Naive thymus-derived CD8-positive, alpha-beta T cell (primary cell): ENCODE measurements at regions not wholly inside any gene's neighbourhood (a gene's known extent, or its start where the extent isn't known, plus 50 kb on each side); places are given as distances from the start of the nearest gene placed in this dataset.

Experiments used
- ATAC-seq, 2 donors: fragments of 150-1000 bp; cut with Tn5 transposase in 1 of 2; sonication (Bioruptor Pico), chemical (Tn5 transposase) in 1 of 2; 1 replicate in 1 of 2; 2 replicates in 1 of 2; pipeline ENCODE4 v1.10.0; 2021; ENCODE audit warnings: mild to moderate bottlenecking in 2 of 2, moderate library complexity in 2 of 2
- POLR2A ChIA-PET: fragments of 350-600 bp; sonication (Branson Sonifier 250); formaldehyde crosslinking; loops from one replicate; lab custom pipeline; 2021; ENCODE audit warnings: antibody characterized with exemption; lab: Charles Lee
- DNase-seq, 10 donors: peaks; one replicate each; pipeline versions ENCODE4 v3.0.0 to v3.0.0-alpha.2; 2020 to 2022
- H3K27ac Mint-ChIP-seq, 10 donors: one replicate each; pipeline ENCODE4 v1.8.0; 2020 to 2022; ENCODE audit warnings: mild to moderate bottlenecking in 10 of 10, mixed read lengths in 10 of 10, moderate library complexity in 4 of 10, inconsistent platforms in 1 of 10
- H3K27me3 Mint-ChIP-seq, 5 donors: one replicate each; pipeline ENCODE4 v1.8.0; 2021 to 2022; ENCODE audit warnings: mixed read lengths in 5 of 5
- H3K36me3 Mint-ChIP-seq, 3 donors: one replicate each; pipeline ENCODE4 v1.8.0; 2020 to 2022; ENCODE audit warnings: mixed read lengths in 3 of 3, mild to moderate bottlenecking in 2 of 3, inconsistent platforms in 1 of 3
- H3K4me1 Mint-ChIP-seq, 4 donors: one replicate each; pipeline ENCODE4 v1.8.0; 2021 to 2022; ENCODE audit warnings: mixed read lengths in 4 of 4
- H3K4me3 Mint-ChIP-seq, 10 donors: one replicate each; pipeline ENCODE4 v1.8.0; 2020 to 2022; ENCODE audit warnings: mild to moderate bottlenecking in 10 of 10, mixed read lengths in 10 of 10, moderate library complexity in 6 of 10, inconsistent platforms in 1 of 10
- H3K9me3 Mint-ChIP-seq, 9 donors: one replicate each; pipeline ENCODE4 v1.8.0; 2020 to 2022; ENCODE audit warnings: mixed read lengths in 9 of 9, mild to moderate bottlenecking in 3 of 9, inconsistent platforms in 1 of 9, moderate library complexity in 1 of 9

DNA sequence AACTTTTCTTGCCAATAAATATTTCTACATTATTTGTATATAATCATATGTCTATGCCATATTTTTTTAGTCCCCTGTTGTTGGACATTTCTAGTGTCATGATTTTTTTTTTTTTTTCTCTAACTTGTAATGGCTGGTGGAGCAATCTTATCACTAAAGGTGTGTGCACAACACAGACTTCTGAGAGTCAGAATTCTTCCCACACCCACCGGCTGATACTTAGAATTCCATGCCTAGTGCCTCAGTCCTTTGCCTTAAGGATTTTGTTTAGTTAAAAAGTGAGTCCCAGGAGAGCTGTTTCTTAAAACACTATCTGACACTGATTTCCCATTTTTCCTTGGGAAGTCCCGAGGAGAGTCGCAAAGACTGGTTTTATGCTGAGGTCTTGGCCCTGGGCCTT lies 87.7 kb upstream of the BARX2 start:
- POLR2A ChIA-PET, result no interaction called here
- no peaks in the 10 kb centered on the region for H3K36me3 Mint-ChIP-seq
- ATAC-seq, result no peak

GRCh38 chr11:129286813-129287212 lies 88.8 kb upstream of the BARX2 start:
- POLR2A ChIA-PET, result no interaction called here
- H3K4me3 Mint-ChIP-seq, result no peak overlapping the region

More for the DNA sequence above, 87.7 kb upstream of the BARX2 start:
- Mint-ChIP-seq H3K4me1 (peaks cover 0 to 3% (median 0%) of the 10 kb centered on the region in 4 donors), H3K27ac (no peak overlapping the region), H3K27me3 (peaks cover 3 to 21% (median 14%) of the 10 kb centered on the region in 5 donors), H3K4me3 (no peak overlapping the region), H3K9me3 (no peaks in the 10 kb centered on the region)
- no peak for DNase-seq

DNA sequence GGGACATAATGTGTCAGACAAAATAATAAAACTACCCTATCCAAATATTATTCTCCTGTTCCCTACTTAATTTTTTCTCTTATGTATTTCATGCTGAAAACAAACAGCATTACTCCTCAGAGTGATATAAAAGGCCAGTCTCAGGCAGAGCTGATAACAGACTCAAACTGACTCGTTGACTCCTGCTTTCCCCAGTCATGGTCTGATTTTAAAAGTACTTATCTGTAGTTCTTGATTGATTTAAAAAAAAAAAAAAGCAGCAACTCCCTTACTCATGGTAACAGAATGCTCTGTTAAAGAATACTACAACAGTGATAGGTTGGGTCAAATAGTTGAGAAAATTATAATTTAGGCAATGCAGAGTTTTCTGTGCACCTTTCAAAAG lies 90.3 kb upstream of the BARX2 start:
- ATAC-seq (no peak), DNase-seq (no peak)
- no peak overlapping the region for H3K27ac Mint-ChIP-seq
- no peaks in the 10 kb centered on the region for H3K36me3 Mint-ChIP-seq
- POLR2A ChIA-PET, result no interaction called here
- no peaks in the 10 kb centered on the region for H3K9me3 Mint-ChIP-seq
- H3K27me3 Mint-ChIP-seq, result peaks cover 1 to 21% (median 11%) of the 10 kb centered on the region in 5 donors
- H3K4me3 Mint-ChIP-seq, result no peak overlapping the region
- peaks cover 5 to 14% (median 8%) of the 10 kb centered on the region in 4 donors for H3K4me1 Mint-ChIP-seq

More at GRCh38 chr11:129286813-129287212, 88.8 kb upstream of the BARX2 start:
- peaks cover 0 to 6% (median 0%) of the 10 kb centered on the region in 4 donors for H3K4me1 Mint-ChIP-seq
- H3K27me3 Mint-ChIP-seq, result peaks cover 3 to 21% (median 11%) of the 10 kb centered on the region in 5 donors
- no peaks in the 10 kb centered on the region for H3K9me3 Mint-ChIP-seq
- H3K36me3 Mint-ChIP-seq, result no peaks in the 10 kb centered on the region
- DNase-seq (no peak), ATAC-seq (no peak)
- no peak overlapping the region for H3K27ac Mint-ChIP-seq

GRCh38 chr11:129283141-129283540 lies 91.0 kb upstream of the ARHGAP32 start:
- H3K4me3 Mint-ChIP-seq, result no peak overlapping the region
- POLR2A ChIA-PET, result no interaction called here
- H3K27ac Mint-ChIP-seq, result no peak overlapping the region
- H3K9me3 Mint-ChIP-seq, result no peaks in the 10 kb centered on the region
- ATAC-seq (no peak), DNase-seq (no peak)
- peaks cover 11 to 23% (median 16%) of the 10 kb centered on the region in 4 donors for H3K4me1 Mint-ChIP-seq
- H3K27me3 Mint-ChIP-seq, result peaks cover 0 to 3% (median 0%) of the 10 kb centered on the region in 5 donors
- H3K36me3 Mint-ChIP-seq, result no peaks in the 10 kb centered on the region

DNA sequence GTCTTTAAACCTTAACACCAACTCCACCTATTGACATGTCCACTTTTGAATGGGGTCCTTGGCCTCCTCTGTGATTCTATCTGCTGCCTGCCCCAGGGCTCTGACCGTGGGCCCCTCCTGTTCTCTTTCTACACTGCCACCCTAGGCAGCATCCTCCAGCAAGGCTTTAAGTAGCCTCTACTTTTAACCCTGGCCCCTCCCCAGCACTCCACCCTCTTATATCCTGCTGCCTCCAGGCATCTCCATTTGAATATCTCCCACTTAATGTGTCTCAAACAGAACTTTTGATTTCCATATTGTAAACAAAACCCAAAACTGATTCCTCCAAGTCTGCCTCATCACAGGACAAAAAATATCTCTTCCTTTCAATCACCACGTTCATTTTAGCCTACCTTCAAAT lies 90.5 kb upstream of the ARHGAP32 start:
- no peak overlapping the region for H3K4me3 Mint-ChIP-seq

DNA sequence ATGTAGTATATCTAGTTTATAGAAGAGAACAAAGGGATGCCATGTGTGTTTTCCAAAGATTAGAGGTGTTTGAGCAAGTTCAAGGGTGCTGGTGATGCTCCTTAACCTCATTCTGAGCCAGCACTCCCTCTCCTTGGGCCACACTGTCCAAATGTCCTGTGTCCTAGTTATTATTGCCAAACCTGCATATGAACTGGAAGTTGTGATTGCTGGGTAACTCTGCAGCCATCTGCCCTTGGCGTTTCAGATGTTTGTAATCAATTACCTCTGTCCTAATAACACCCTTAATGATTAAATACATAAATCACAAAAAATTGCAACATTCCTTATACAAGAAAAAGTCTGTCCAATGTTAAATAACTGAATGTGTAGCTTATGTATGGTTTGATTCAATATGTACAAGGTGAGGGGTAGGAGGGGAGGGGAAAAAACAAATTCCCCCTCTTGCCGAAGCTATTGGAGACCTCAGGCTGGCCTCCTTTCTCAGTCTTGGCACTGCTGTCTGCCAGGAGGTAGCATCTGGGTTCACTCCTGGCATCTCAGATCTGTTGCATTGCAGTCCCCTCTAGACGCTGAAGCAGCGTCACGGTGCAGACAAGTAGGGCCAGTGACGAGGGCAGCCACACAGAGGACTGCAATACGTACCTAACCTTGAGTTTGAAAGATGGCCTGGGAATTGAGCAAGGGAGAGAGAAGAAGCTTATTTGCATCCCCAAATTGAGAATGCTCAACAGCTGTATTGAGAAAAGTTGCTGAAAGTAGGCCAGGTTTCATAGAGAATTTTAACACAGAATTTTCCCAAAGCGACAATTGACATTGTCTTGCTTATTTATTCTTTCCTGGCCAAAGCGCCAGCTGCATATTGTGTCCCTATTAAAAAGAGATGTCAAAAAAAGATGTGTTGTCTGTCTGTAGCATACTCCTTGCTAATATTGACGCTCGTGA lies 89.6 kb upstream of the ARHGAP32 start:
- H3K36me3 Mint-ChIP-seq, result no peaks in the 10 kb centered on the region
- no peak overlapping the region for H3K4me3 Mint-ChIP-seq
- peaks cover 14 to 37% (median 28%) of the 10 kb centered on the region in 4 donors for H3K4me1 Mint-ChIP-seq
- ATAC-seq (no peak), DNase-seq (no peak)
- H3K27me3 Mint-ChIP-seq, result peaks cover 0 to 7% (median 0%) of the 10 kb centered on the region in 5 donors
- H3K9me3 Mint-ChIP-seq, result no peaks in the 10 kb centered on the region
- no peak overlapping the region for H3K27ac Mint-ChIP-seq
- POLR2A ChIA-PET, result interaction anchor here (1.0 to 1.7 kb wide), 2 partner anchors 11 to 82 kb away, joined by 3 read pairs; no protein-coding TSS in a partner anchor

More for the DNA sequence above, 90.5 kb upstream of the ARHGAP32 start:
- DNase-seq, result no peak
- Mint-ChIP-seq H3K27me3 (peaks cover 0 to 3% (median 0%) of the 10 kb centered on the region in 5 donors), H3K27ac (no peak overlapping the region), H3K4me1 (peaks cover 11 to 28% (median 21%) of the 10 kb centered on the region in 4 donors), H3K9me3 (no peaks in the 10 kb centered on the region), H3K36me3 (no peaks in the 10 kb centered on the region)
- POLR2A ChIA-PET, result no interaction called here
- no peak for ATAC-seq

DNA sequence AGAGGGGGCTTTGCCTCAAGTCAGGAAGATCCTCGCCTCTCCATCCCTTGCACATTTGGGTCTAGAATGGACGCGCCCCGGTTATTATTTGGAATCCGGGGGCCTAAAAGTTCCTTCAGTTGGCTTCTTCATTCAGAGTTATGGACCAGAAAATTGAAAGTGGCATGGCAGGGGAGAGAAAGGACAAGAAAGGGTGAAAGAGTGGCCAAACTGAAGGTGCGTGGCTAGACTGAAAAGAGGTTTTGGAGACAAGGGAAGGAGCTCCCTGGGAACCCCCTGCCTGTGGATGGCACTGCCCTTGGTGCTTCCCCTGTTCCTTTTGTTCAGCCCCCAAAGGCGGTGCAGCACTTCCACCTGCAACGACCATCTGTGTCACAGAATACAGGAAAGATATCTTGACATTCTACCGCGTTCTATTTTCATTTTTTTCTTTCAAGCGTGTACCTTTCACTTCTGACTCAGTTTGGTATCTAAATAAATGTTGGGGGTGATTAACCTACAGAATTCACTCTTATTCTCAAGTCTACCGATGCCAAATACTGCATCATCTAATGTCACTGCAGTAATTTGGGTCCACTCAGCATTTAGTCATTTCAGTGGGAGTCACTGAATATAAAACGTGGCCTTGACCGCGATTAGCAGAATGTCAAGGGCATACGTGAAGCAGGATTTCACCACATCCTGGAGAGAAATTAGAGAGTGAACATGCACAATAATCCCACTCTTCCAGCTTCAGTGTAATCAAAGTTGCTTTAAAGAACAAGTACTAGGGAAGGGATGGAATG lies 88.1 kb upstream of the ARHGAP32 start:
- peak overlapping the region; percentile 82 to 88 (median 85) for H3K4me3 Mint-ChIP-seq
- ATAC-seq, result peak; percentile 19 to 28
- POLR2A ChIA-PET, result interaction anchor here (0.7 to 1.8 kb wide), 4 partner anchors 10 to 83 kb away, joined by 3 to 5 read pairs (median 4); no protein-coding TSS in a partner anchor

DNA sequence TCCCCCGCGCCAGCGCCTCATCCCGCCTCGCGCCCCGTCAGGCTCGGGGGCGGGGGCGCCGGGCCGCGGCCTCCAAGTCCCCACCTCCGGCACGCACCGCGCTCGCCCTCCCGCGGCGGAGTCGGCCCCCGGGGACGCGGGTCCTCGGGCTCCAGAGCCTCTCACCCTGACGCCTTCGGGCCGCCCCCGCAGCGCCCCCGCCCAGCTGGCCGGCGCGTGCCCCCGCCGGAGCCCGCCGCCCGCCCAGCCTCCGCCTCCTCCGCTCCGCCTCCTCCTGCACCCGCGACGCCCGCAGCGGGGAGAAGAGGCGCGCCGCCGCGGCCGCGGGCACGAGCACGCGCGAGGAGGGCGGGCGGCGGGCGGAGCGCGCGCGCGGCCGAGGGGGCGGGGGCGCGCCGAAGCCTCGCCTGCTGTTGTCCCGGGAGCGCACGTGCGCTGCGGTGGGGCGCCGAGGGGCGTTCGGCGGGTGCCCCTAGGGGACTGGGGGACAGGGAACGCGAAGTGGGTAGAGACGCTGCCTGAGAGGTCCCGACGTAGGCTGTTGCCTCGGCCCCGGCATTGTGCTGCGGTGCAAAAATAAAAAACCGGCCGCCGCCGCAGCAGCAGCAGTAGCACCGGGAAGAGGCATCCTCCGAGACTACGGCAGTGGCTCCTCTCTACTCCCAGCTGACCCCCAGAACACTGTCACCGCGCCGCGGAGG lies 87.4 kb upstream of the ARHGAP32 start:
- no peaks in the 10 kb centered on the region for H3K36me3 Mint-ChIP-seq
- peak; percentile 73 to 87 (median 82) for DNase-seq
- POLR2A ChIA-PET, result interaction anchor here (0.7 to 1.8 kb wide), 3 partner anchors 9 to 52 kb away, joined by 3 to 5 read pairs (median 4); no protein-coding TSS in a partner anchor
- no peaks in the 10 kb centered on the region for H3K9me3 Mint-ChIP-seq
- peaks cover 0 to 10% (median 0%) of the 10 kb centered on the region in 5 donors for H3K27me3 Mint-ChIP-seq
- H3K4me1 Mint-ChIP-seq, result peaks cover 14 to 38% (median 31%) of the 10 kb centered on the region in 4 donors
- peak overlapping the region; percentile 46 to 92 (median 88) for H3K27ac Mint-ChIP-seq
- H3K4me3 Mint-ChIP-seq, result peak overlapping the region; percentile 82 to 88 (median 85)
- peak; percentile 75 to 79 for ATAC-seq

More for the DNA sequence above, 88.1 kb upstream of the ARHGAP32 start:
- no peaks in the 10 kb centered on the region for H3K36me3 Mint-ChIP-seq
- peaks cover 14 to 38% (median 29%) of the 10 kb centered on the region in 4 donors for H3K4me1 Mint-ChIP-seq
- H3K27me3 Mint-ChIP-seq, result peaks cover 0 to 10% (median 0%) of the 10 kb centered on the region in 5 donors
- no peaks in the 10 kb centered on the region for H3K9me3 Mint-ChIP-seq
- peak overlapping the region; percentile 46 to 92 (median 88) for H3K27ac Mint-ChIP-seq
- DNase-seq, result peak in 6 of 10 donors; percentile 12 to 42 (median 30)

GRCh38 chr11:129278586-129279319 lies 86.6 kb upstream of the ARHGAP32 start:
- Mint-ChIP-seq H3K27ac (peak overlapping the region in 9 of 10 donors; percentile 40 to 90 (median 81)), H3K4me1 (peaks cover 14 to 42% (median 34%) of the 10 kb centered on the region in 4 donors), H3K9me3 (no peaks in the 10 kb centered on the region), H3K4me3 (peak overlapping the region; percentile 80 to 94 (median 90)), H3K27me3 (peaks cover 0 to 12% (median 0%) of the 10 kb centered on the region in 5 donors), H3K36me3 (no peaks in the 10 kb centered on the region)
- DNase-seq, result peak in 7 of 10 donors; percentile 3 to 33 (median 19)
- ATAC-seq, result peak; percentile 7 to 8
- POLR2A ChIA-PET, result interaction anchor here (1.1 to 1.8 kb wide), 2 partner anchors 9 to 53 kb away, joined by 4 to 5 read pairs; no protein-coding TSS in a partner anchor

DNA sequence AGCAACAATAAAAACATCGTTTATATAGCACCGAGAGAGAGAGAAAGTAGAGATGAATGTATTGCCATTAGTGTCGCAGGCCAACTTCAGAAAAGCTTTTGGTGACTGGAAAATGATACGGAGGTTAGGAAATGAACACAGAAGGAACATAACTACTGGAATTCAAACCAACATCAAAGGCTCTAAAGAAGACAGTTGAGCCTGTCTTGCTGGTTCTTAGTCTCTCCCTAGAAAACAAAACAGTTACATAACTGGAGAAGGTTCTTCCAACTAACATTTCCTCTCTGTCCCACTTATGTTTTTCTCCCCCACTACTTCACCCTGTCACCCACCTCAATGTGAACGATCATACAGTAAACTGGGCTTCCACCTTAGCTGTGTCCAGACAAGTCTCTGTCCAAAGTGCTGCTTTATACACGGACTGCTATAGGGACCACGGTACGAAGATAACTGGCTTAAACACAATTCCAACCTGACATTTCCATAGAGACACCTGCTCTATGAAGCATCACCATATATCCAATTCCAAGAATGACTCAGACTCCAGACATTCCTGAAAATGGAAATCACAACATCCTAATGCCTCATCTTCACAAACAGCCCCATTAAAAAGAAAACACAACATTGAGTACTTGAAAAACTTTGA lies 85.2 kb upstream of the ARHGAP32 start:
- Mint-ChIP-seq H3K27ac (peak overlapping the region in 3 of 10 donors; percentile 16 to 81 (median 37)), H3K27me3 (peaks cover 0 to 12% (median 0%) of the 10 kb centered on the region in 5 donors), H3K9me3 (no peaks in the 10 kb centered on the region), H3K4me3 (peak overlapping the region in 9 of 10 donors; percentile 80 to 94 (median 91)), H3K36me3 (no peaks in the 10 kb centered on the region), H3K4me1 (peaks cover 14 to 48% (median 31%) of the 10 kb centered on the region in 4 donors)
- ATAC-seq (no peak), DNase-seq (no peak)
- POLR2A ChIA-PET, result no interaction called here

GRCh38 chr11:129275828-129276227 lies 83.7 kb upstream of the ARHGAP32 start:
- H3K4me3 Mint-ChIP-seq, result no peak overlapping the region

More at GRCh38 chr11:129275828-129276227, 83.7 kb upstream of the ARHGAP32 start:
- POLR2A ChIA-PET, result no interaction called here
- DNase-seq (no peak), ATAC-seq (no peak)
- H3K27ac Mint-ChIP-seq, result no peak overlapping the region
- H3K9me3 Mint-ChIP-seq, result no peaks in the 10 kb centered on the region
- H3K4me1 Mint-ChIP-seq, result peaks cover 20 to 60% (median 41%) of the 10 kb centered on the region in 4 donors
- peaks cover 0 to 12% (median 0%) of the 10 kb centered on the region in 5 donors for H3K27me3 Mint-ChIP-seq
- H3K36me3 Mint-ChIP-seq, result no peaks in the 10 kb centered on the region
